ENCODE measurements at regions not wholly inside any gene's neighbourhood (a gene's known extent, or its start where the extent isn't known, plus 50 kb on each side); places are given as distances from the start of the nearest gene placed in this dataset.

DNA sequence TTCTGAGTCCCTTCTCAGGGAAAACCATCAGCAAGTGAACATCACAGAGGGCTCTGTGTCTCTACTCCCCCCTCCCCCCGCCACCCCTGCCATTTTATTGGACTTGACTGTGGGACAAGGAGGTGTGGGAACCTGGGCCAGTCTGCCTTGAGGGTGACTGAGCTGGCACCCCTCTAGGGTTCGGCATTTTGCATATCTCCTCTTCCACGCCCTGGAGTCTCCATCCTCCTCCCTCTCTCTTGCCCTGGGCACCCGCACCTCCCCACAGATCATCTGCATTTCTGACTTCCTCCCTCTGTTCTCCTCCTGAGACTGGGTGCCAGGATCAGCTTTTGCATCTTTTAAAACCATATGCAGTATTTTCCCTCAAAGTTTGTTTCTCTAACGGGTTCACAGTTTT, 107.1 kb upstream of the ERRFI1 start:
- TF ChIP-seq, protein P1, sequence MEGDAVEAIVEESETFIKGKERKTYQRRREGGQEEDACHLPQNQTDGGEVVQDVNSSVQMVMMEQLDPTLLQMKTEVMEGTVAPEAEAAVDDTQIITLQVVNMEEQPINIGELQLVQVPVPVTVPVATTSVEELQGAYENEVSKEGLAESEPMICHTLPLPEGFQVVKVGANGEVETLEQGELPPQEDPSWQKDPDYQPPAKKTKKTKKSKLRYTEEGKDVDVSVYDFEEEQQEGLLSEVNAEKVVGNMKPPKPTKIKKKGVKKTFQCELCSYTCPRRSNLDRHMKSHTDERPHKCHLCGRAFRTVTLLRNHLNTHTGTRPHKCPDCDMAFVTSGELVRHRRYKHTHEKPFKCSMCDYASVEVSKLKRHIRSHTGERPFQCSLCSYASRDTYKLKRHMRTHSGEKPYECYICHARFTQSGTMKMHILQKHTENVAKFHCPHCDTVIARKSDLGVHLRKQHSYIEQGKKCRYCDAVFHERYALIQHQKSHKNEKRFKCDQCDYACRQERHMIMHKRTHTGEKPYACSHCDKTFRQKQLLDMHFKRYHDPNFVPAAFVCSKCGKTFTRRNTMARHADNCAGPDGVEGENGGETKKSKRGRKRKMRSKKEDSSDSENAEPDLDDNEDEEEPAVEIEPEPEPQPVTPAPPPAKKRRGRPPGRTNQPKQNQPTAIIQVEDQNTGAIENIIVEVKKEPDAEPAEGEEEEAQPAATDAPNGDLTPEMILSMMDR (IDR thresholded peaks at IDR 0.05) = no peak
- no peak for TF ChIP-seq POLR2A (IDR thresholded peaks at IDR 0.05)
- TF ChIP-seq POLR2AphosphoS5 (IDR thresholded peaks at IDR 0.05) = no peak
- no peak for TF ChIP-seq EP300 (IDR thresholded peaks at IDR 0.05)

Data from sigmoid colon (tissue), 4 donors.